Germinal center (tissue), 1 donor: ENCODE measurements at regions not wholly inside any gene's neighbourhood (a gene's known extent, or its start where the extent isn't known, plus 50 kb on each side); places are given as distances from the start of the nearest gene placed in this dataset.
"Not testable (repeated sequence)": the region's sequence is repeated elsewhere in the genome, so short reads cannot be mapped to it uniquely, and the experiment has no call there.

Source experiments
- DNase-seq: peaks from one replicate; pipeline ENCODE4 v3.0.0; 2012; ENCODE audit warnings: mixed read lengths, low spot score

DNA sequence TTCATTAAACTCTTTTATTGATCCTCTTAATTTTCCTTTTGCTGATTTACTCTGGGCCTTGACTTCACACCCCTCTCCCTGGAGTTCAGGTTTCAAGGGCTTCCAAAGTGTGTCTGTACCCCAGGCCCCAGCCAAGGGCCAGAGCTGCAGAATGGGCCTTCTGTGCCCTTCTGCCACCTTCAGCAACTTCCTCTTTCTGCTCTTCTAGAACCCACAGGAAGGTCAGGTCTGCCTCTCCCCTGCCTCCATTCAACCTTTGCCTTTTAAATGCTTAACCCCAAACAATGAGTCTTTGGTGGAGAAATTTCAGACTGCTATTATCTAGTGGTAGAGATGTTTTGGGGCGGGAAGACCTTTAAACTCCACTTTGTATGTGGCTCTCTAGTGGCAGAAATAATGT lies 63.1 kb downstream of the TSN start:
- DNase-seq = peak; percentile 27

DNA sequence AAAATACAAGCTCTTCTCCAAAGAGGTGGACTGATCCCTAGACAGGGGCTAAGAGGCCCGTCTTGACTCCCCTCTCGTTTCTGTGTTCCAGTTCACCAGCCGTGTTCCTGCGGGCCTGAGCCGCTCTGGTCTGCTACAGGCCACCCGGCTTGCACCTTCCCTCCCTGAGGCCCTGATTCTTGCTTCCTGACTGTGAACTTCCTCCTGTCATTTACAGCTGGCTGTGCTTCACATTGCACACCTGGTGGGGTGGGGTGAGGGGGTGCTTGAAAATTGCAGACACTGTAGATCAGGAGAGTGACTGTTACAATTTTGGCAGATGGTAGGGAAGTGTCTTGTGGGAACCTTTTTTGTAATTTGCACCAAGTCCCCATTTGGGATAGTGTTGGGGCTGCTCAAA lies 64.4 kb downstream of the TSN start:
- peak; percentile 19 for DNase-seq

DNA sequence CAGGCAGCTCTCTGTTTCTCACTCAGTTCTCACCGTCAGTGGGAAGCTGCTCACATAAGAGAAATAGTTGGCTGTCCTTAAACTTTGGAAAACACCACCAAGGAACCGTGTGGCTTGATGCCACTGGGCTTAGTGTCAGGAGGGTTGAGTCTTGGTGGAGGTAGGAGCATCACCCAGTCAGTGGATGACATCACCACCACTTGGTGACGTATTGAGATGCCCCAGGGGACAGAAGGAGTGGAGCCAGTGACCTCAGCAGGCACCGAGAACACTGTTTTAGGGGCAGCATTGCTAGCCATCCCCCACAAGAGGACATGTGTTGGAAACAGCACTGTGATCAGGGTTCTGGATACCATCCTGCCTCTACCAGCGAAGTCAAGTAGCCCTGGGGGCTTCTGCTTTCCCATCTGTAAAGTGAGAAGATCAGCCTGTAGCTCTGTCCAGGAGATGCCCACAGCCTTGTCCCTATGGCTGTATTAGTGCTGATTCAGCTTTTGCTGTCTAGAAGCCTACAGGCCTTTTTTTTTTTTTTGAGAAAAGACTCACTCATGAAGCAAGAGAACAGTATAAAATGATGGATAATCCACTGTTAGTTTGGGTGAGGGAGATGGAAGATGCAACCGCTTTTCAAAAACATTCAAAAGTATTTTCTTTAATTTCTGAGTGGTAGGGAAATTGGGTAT lies 66.2 kb downstream of the TSN start:
- DNase-seq = no peak

DNA sequence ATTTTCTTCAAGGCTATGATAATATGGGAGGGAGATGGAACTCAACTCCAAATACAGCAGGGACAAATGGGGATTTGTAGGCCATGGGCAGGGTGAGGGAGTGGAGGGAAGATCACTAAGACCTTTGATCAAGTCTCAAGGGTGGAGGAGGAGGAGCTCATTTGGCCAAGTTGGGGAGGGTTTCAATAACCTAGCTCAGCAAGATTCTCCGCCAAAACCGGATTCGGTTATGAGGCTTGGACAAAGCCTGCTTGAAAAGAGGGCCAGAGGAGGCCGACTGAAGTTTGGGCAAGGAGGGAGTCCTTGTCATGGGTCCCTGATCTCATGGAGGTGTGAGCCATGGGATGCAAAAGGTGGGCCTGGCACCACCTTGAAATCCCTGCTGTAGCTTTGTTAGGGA lies 68.8 kb downstream of the TSN start:
- DNase-seq = no peak

DNA sequence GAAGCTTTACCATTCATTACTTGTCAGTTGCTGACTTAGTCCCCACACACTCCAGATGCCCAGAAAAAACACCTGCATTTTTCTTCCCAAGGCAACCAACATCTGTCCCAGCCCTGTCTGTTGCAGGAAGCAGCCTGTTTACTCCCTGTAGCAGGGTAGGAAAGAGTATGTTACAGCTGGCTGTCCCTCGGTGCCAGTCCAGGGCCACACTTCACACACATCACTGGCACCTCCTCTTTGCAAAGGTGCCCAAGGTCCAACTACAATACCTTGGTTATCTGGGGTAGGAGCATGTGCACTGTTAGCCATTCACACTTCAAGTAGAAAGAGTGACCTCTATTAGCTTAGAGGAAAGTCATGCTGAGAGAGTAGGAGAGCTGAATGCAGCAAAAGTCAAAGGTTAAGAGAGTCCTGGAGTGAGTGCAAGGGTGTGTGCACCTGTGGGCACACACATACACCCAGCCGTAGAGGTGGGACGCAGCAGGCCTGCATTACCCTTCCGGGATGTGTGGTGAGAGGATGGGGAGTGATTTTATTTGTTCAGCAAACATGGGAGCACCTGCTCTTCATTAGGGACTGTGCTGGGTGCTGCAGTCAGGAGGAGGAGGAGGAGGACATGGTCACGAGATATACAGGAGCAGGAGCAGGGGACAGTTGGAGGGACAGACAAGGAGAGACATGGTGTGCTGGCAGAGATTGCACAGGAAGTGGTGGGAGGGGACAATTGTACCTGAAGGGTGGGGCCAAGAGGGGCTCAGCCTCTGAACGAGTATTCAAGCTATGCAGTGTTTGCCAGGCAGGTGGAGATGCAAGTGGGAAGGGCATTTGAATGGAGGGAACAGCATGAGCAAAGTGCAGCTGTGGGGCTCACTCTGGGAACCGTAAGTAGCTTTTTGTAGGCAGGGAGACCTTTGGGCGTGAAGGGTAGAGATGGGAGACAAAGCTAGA lies 69.8 kb downstream of the TSN start:
- no peak for DNase-seq

DNA sequence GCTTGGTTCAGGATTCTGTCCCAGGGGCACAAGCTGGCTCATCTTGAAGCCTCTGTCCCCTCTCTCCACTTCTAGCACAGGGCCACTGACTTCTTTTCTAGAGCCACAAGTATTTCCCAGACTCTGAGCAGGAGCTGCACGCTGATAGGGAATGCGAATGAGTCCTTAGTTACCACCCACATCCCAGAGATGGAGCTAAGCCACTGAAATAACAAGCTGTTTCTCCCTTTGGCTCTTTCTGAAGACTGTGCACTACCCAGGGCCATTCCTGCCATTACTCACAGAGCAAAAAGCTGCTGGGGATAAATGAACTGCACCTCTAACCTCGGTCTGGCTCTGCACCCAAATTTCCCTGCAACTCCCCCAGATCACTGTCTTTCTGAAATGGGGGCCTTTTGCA lies 70.6 kb downstream of the TSN start:
- DNase-seq = no peak

DNA sequence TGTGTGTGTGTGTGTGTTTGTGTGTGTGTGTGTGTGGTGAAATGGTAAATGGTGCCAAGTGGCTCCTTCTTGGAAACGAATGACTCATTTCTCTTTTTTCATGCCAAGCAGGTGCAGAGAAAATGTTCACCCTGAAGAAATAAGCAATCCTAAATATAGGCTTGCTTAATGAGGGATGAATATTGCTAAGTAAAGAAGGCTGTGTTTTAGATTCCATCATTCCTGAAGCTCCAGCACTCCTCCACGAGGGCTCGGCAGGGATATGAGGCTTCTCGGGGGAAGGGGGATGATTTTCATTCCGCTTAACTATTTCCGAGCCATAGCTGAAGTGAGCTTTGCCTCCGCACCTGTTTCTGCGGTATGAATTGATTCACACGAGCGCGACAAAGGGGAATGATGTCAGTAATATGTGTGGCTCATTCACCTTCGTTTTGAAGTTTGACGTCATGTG lies 72.9 kb downstream of the TSN start:
- no peak for DNase-seq

DNA sequence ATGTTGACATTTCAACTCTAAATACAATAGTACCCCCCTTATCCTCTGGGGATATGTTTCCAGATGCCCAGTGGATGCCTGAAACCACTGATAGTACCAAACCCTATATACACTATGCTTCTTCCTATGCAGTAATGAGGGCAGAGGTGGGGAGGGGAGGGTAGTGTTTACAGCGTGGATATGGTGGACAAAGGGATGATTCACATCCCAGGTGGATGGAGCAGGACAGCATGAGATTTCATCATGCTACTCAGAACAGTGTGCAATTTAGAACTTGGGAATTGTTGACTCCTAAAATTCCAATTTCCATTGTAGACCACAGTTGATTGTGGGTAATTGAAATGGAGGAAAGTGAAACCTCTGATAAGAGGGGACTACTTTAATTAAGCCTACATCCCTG lies 75.4 kb downstream of the TSN start:
- DNase-seq = no peak

DNA sequence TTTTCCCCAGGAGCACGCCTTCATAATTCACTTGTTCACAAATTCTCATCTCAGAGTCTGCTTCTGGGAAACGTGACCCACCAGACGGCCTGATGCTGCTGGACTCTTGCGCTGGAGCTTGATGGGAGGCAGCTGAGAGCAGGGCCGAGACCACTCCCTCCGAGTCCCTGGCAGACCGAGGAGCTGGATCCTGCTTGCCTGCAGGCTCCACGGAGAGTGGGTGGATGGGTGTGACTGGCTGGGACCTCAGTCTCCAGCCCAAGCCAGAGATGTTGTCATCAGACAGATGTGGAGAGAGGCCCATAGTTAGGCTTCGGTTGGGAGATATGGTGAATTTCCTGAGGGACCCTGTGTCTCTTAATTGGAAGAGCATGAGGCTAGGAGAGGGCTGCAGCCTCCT lies 76.4 kb downstream of the TSN start:
- DNase-seq = no peak

DNA sequence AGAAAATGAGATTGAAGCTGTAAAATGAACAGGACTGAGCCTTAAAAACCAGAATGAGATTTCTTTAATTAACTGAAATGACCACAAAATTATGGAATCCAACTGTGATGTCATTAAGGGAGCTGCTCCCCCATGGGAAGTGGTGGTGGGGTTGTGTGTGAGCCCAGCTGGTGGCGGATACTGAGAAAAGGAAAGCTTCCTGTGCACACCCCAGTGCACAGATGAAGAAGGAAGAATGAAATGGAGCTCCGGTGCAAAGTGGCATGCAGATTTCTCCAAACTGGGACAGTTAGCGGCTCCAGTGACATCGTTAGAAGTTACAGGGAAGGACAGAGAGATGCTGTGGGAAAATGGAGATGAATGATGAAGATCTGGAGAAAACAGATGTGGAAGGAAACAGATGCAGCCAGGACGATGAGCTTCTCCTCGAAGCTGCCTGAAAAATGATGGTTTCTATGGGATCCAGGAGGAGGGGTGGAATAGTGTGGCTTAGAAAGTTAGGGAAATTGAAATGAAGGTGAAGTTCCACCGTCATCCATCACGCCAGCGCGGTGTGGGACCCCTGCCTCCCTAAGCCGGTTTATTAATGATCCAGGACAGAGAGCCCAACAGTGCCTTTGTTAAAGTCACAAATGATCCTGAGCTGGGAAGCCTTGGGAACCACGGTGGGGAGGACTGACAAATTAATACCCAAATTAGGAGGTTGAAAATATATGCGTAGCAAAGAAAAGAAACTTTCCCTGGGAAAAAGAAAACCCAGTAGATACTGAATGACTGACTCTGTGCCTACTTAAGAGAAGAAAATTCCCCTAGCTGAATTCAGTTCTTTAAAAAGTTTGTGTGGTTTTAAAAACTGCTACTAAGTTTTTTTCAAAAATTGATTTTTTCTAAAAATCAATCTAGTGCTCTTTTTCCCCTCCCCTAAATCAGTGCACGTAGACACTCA lies 77.2 kb downstream of the TSN start:
- no peak for DNase-seq

DNA sequence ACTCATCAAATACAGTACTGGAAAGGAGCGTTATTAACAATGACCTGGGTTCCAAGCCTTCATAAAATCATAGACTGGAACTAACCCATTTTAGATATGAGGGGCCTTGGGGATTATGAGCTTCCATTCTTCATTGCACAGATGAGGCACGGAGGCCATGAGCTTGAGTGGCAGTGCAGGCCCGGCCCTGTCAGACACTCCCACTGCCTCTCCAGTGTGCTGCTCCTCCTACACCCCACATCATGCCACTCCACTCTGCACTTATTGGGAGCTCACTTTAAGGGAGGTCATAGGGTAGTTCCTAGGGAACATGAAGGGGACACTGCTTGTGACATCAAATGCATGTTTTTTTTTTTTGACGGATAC lies 77.9 kb downstream of the TSN start:
- DNase-seq = no peak

DNA sequence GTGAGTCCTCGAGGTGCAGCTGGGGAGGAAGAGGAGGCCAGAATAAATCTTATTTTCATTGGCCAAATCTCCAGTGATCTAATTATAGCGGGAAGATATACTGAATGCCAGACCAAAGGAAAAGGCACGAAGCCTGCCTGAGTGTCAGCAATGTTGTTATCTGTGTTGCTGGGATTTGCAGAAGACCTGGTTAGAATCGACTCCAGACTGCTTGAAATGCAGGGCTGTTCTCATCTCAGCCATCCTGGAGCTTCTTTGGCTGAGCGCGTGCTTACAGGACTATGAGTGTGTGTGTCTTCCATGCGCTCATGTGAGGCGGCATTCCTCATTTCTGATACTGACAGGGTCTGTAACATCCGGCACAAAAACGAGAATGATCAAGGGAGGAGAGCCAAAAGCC lies 81.2 kb downstream of the TSN start:
- DNase-seq = no peak

DNA sequence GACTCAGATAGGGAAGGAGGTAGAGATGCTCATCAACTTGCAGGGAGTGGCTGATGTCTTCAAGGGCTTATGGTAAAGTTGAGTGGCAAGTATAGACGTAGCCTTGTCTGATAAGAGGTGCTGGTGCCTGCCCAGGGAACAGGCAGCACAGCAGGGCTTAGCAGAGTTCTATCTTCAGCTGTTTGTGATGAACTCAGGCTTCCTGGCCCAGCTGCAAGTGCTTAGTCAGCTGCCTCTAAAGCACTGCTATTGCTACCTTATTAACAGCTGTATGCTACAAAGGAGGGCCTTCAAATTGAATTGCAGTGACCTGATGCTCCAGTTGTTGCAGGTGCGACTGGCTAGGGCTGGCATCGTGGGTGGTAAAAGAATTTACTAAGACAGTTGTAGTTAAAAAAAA lies 82.1 kb downstream of the TSN start:
- no peak for DNase-seq

DNA sequence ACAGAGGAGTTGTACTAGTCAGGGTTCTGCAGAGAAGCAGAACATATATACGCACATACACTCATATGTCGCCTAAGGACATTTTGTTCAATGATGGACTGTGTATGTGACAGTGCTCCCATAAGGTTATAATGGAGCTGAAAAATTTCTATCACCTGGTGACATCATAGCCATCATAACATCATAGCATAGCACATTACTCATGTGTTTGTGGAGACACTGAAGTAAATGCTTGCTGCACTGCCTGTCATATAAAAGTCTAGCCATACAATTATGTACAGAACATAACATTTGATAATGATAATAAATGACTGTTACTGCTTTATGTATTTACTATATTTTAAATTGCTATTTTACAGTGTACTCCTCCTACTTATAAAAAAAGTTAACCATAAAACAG lies 83.1 kb downstream of the TSN start:
- no peak for DNase-seq

DNA sequence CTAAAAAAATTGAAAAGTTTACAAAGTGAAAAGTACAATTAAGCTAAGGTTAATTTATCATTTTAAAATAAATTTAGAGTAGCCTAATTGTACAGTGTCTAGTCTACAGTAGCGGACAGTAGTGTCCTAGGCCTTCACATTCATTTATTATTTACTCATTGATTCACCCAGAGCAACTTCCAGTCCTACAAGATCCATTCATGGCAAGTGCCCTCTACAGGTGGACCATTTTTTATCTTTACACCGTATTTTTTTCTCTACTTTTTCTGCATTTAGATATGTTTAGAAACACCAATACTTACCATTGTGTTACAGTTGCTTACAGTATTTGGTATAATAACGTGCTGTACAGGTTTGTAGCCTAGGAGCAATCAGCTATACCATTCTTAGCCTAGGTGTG lies 84.1 kb downstream of the TSN start:
- DNase-seq = no peak

DNA sequence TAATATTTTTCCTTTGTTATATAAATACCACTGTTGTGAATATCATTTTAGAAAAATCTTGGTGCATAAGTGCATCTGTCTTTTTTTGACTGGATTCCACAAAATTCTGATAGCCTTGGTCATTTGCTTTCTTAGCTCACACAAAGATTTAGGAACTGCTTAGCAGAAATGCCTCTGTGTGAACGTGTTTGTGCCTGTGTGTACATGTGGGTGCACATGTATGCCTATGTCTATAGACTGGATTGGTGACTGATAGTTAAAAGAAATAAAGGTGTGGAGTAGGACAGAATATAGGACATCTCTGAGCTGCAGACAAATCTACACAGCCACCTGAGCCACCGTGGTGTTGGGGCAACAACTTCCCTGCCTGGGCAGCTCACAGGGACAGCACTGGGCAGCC lies 93.8 kb downstream of the TSN start:
- no peak for DNase-seq

DNA sequence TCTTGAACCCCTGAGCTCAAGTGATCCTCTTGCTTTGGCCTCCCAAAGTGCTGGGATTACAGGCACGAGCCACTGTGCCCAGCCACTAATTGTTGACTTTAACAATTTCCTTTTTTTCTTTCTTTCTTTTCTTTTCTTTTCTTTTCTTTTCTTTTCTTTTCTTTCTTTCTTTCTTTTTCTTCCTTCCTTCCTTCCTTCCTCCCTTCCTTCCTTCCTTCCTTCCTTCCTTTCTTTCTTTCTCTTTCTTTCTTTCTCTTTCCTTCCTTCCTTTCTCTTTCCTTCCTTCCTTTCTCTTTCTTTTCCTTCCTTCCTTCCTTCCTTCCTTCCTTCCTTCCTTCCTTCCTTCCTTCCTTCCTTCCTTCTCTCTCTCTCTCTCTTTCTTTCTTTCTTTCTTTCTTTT lies 97.7 kb downstream of the TSN start:
- not testable (repeated sequence) for DNase-seq

DNA sequence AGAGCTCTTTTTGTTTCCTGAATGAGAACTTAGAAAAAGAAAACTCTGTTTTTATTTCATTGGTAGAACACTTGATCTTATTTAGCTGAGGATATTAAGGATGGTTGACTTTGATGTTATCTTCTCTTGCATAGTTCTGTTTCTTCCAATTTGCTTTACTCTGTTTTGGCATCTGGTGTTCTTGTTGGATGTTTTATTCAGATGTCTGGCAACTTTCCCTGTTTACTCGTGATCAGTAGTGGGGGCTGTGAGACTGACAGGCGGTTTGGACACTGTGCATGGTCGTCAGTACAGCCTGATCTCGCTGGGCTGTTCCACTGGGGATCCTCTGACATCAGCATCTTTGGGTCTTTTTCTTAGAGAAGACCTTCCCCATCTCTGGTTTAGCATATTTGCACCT lies 100.1 kb downstream of the TSN start:
- no peak for DNase-seq

DNA sequence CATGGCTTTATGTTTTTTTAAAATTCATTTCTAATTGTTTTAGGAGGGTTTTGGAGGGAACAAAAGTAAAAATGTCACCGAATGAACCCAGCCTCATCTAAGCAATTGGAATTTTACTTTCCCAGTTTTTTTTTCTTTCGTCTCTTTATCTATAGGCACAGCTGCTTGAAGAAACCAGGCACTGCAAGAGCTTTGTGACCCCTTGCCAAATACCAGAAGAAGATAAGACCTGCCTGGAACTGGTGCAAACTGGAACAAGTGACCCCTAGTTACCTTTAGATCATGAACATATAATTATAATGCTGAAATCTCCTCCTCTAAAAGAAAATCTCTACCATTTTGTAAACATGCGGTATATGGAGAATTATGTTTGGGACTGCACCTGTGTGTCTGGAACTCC lies 100.9 kb downstream of the TSN start:
- DNase-seq = no peak

DNA sequence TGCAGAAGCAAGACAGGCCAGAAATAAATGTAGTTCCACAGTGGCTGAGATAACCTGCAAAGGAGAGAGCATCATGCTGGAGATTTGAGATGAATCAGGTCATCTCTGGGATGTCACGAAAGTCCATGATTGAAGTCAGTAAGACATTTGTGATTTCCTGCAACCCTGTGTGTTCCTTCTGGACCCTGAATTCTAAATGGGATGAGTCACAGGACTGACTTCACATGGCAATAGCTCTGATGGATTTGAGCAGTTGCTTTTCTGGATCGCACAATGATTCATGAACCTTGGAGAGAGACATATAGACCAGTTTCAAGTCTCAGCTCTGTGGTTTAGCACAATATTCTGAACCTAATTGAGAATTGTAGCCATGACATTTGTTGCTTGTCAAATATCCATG lies 102.9 kb downstream of the TSN start:
- DNase-seq = no peak

DNA sequence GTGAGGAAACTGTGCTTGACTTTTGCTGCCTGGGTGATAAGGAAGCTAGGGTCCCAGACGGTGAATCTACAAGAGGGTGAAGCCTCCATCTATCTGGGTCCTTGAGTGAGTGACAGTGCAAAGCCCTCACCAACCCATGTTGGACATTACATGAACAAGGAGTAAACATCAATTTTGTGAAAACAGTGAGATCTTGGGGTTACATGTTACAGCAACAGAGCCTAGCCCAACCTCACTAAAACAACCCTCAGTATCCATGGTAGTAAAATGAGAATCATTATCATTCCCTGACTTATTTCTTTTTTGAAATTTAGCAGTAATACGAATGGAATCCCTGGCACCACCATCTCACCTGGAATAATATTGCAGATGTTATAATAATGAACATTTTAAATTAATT lies 103.4 kb downstream of the TSN start:
- no peak for DNase-seq

DNA sequence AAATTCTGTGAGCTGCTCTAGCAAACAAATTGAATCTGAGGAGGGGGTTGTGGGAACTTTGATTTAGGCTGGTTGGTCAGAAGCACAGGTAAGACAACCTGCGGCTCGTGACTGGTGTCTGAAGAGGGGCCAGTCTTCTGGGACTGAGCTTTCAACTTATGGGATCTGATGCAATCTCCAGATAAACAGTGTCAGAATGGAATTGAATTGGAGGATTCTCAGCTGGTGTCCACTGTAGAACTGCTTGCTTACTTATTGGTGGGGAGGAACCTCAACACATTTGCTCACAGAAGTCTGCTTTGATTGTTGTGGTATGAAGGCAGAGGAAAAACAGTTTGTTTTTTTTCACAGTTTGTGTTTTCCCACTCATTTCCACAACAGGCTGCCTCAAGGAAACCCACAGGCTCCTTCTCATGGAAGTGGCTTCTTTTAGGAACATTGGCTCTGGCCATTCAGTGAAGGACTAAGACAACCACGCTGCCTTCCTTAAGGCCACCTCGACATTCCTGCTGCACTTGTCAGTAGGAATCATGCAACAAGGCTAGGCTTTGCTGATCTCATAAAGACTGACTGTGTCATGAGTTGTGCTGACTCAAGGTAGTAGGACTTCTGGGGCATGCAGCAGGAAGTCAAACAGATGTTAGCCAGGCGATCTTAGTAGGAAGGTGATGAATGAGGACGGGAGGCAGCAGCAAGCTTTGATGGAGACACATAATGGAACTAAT lies 104.7 kb downstream of the TSN start:
- DNase-seq = no peak
